Neuronal stem cell (in vitro differentiated cells): ENCODE measurements at regions not wholly inside any gene's neighbourhood (a gene's known extent, or its start where the extent isn't known, plus 50 kb on each side); places are given as distances from the start of the nearest gene placed in this dataset.

Experiments
- DNase-seq: peaks from one replicate; pipeline ENCODE4 v3.0.0-alpha.2; 2013; ENCODE audit warnings: low spot score
- H2AFZ ChIP-seq: one replicate; pipeline ENCODE4 v1.6.1; 2013; ENCODE audit warnings: mild to moderate bottlenecking, low read length, inconsistent platforms
- H2AK5ac ChIP-seq: 2 replicates; pipeline ENCODE4 v1.6.1; 2013; ENCODE audit warnings: low read depth, mild to moderate bottlenecking, inconsistent platforms, low read length, moderate library complexity, mixed read lengths
- H2BK120ac ChIP-seq: 2 replicates; pipeline ENCODE4 v1.6.1; 2013; ENCODE audit warnings: low read depth, mild to moderate bottlenecking, inconsistent platforms, low read length, moderate library complexity, mixed read lengths
- H2BK12ac ChIP-seq: one replicate; pipeline ENCODE4 v1.6.1; 2013; ENCODE audit warnings: low read length, inconsistent platforms
- H2BK15ac ChIP-seq: 2 replicates; pipeline ENCODE4 v1.6.1; 2013; ENCODE audit warnings: mild to moderate bottlenecking, low read length, inconsistent platforms, mixed read lengths
- H2BK5ac ChIP-seq: one replicate; pipeline ENCODE4 v1.6.1; 2013; ENCODE audit warnings: inconsistent platforms, mild to moderate bottlenecking, low read length, moderate library complexity
- H3K14ac ChIP-seq: one replicate; pipeline ENCODE4 v1.6.1; 2013; ENCODE audit warnings: low read length, inconsistent platforms
- H3K18ac ChIP-seq: 2 replicates; pipeline ENCODE4 v1.6.1; 2013; ENCODE audit warnings: low read length, inconsistent platforms
- H3K23ac ChIP-seq: 2 replicates; pipeline ENCODE4 v1.6.1; 2013; ENCODE audit warnings: low read depth, mild to moderate bottlenecking, mixed read lengths, low read length, inconsistent platforms; ENCODE audit not compliant: poor library complexity
- H3K27ac ChIP-seq: replicated peaks from 3 replicates; pipeline ENCODE4 v1.5.1; 2013; ENCODE audit warnings: low read length, inconsistent platforms
- H3K27me3 ChIP-seq, 3 experiments: 2 replicates each; pipeline ENCODE4 v1.6.1; 2013; ENCODE audit warnings: low read length in 3 of 3, mild to moderate bottlenecking in 2 of 3, inconsistent platforms in 1 of 3, low read depth in 1 of 3, mixed read lengths in 1 of 3, moderate library complexity in 1 of 3; ENCODE audit not compliant: control insufficient read depth in 3 of 3, insufficient read depth in 3 of 3
- H3K36me3 ChIP-seq, 2 donors: replicated peaks in 1 of 2; 2 replicates each; pipeline ENCODE4 v1.6.1; 2013; ENCODE audit warnings: low read length in 2 of 2; ENCODE audit not compliant: control insufficient read depth in 2 of 2, insufficient read depth in 2 of 2
- H3K4ac ChIP-seq: 2 replicates; pipeline ENCODE4 v1.6.1; 2013; ENCODE audit warnings: inconsistent platforms, mild to moderate bottlenecking, low read length, moderate library complexity
- H3K4me1 ChIP-seq, 2 donors: 1 replicate in 1 of 2; 2 replicates in 1 of 2; pipeline ENCODE4 v1.6.1; 2013; ENCODE audit warnings: low read length in 2 of 2, low read depth in 1 of 2; ENCODE audit not compliant: control insufficient read depth in 2 of 2, insufficient read depth in 1 of 2
- H3K4me2 ChIP-seq: one replicate; pipeline ENCODE4 v1.6.1; 2013; ENCODE audit warnings: mild to moderate bottlenecking, low read length, inconsistent platforms; ENCODE audit not compliant: insufficient read depth, poor library complexity, severe bottlenecking
- H3K4me3 ChIP-seq, 2 donors: 2 replicates each; pipeline ENCODE4 v1.5.1; 2013; ENCODE audit warnings: low read length in 2 of 2, mild to moderate bottlenecking in 2 of 2, inconsistent platforms in 1 of 2, moderate library complexity in 1 of 2
- H3K79me1 ChIP-seq: one replicate; pipeline ENCODE4 v1.6.1; 2013; ENCODE audit warnings: low read depth, mild to moderate bottlenecking, inconsistent platforms, low read length, moderate library complexity
- H3K9ac ChIP-seq: one replicate; pipeline ENCODE4 v1.6.1; 2013; ENCODE audit warnings: mild to moderate bottlenecking, low read depth, low read length, inconsistent platforms; ENCODE audit not compliant: poor library complexity
- H3K9me3 ChIP-seq, 2 donors: replicated peaks in 1 of 2; 2 replicates each; pipeline versions ENCODE3 to v1.6.1; 2013; ENCODE audit warnings: low read length in 2 of 2, mild to moderate bottlenecking in 2 of 2, inconsistent platforms in 1 of 2, low read depth in 1 of 2, mixed read lengths in 1 of 2, moderate library complexity in 1 of 2; ENCODE audit not compliant: control insufficient read depth in 2 of 2, insufficient read depth in 1 of 2
- H4K8ac ChIP-seq: one replicate; pipeline ENCODE4 v1.6.1; 2013; ENCODE audit warnings: low read depth, mild to moderate bottlenecking, inconsistent platforms, low read length, moderate library complexity
- H4K91ac ChIP-seq: one replicate; pipeline ENCODE4 v1.6.1; 2013; ENCODE audit warnings: low read length, low read depth, mild to moderate bottlenecking, inconsistent platforms; ENCODE audit not compliant: poor library complexity
- WGBS, 2 donors: extraction: QIAGEN DNeasy Blood & Tissue Kit; methylation state at CpG; one replicate each; pipeline ENCODE4 v1.1.7; 2013; ENCODE audit warnings: missing lambda C conversion rate in 2 of 2, mixed read lengths in 1 of 2; ENCODE audit not compliant: insufficient read length in 2 of 2, insufficient replicate concordance in 1 of 2; ENCODE audit errors: extremely low coverage in 2 of 2; 5-methylcytosine and 5-hydroxymethylcytosine counted together

GRCh38 chr20:16678779-16679178 lies 51.0 kb upstream of the SNRPB2 start:
- Histone ChIP-seq H3K9me3 (no peaks in the 10 kb centered on the region), H3K23ac (no peak overlapping the region), H3K27me3 (no peaks in the 10 kb centered on the region), H3K79me1 (no peaks in the 10 kb centered on the region), H2BK5ac (no peak overlapping the region), H3K36me3 (no peaks in the 10 kb centered on the region), H2BK12ac (no peak overlapping the region), H3K4me2 (no peak overlapping the region), H2AK5ac (no peak overlapping the region), H2BK120ac (no peak overlapping the region), H3K4me1 (no peaks in the 10 kb centered on the region), H3K14ac (no peak overlapping the region), H3K18ac (no peak overlapping the region), H3K4ac (no peak overlapping the region), H3K9ac (no peak overlapping the region), H2AFZ (no peak overlapping the region), H4K91ac (no peak overlapping the region), H3K27ac (no peak overlapping the region), H3K4me3 (no peak overlapping the region), H4K8ac (no peak overlapping the region), H2BK15ac (no peak overlapping the region)
- DNase-seq: no peak
- no CpG with 5 or more reads among the region's 4 CpGs for WGBS, 2 donors

- Histone ChIP-seq H2BK5ac (no peak overlapping the region), H3K9me3 (no peaks in the 10 kb centered on the region), H2AK5ac (no peak overlapping the region), H3K27ac (no peak overlapping the region), H3K4me2 (no peak overlapping the region), H4K91ac (no peak overlapping the region), H3K4ac (no peak overlapping the region), H3K79me1 (no peaks in the 10 kb centered on the region), H2BK15ac (no peak overlapping the region), H4K8ac (no peak overlapping the region), H3K9ac (no peak overlapping the region), H2AFZ (no peak overlapping the region), H3K18ac (no peak overlapping the region), H3K36me3 (no peaks in the 10 kb centered on the region), H3K23ac (no peak overlapping the region), H3K4me1 (no peaks in the 10 kb centered on the region), H3K14ac (no peak overlapping the region), H2BK120ac (no peak overlapping the region), H3K27me3 (no peaks in the 10 kb centered on the region), H2BK12ac (no peak overlapping the region), H3K4me3 (no peak overlapping the region)
- DNase-seq: no peak
- WGBS, 2 donors: no CpG with 5 or more reads among the region's 1 CpG
These were observed 52.9 kb upstream of the SNRPB2 start for GRCh38 chr20:16676891-16677290.

- Histone ChIP-seq H3K36me3 (no peaks in the 10 kb centered on the region), H4K8ac (no peak overlapping the region), H3K18ac (no peak overlapping the region), H3K23ac (no peak overlapping the region), H2BK12ac (no peak overlapping the region), H3K4me1 (no peaks in the 10 kb centered on the region), H3K9me3 (no peaks in the 10 kb centered on the region), H4K91ac (no peak overlapping the region), H3K4me2 (no peak overlapping the region), H3K4ac (no peak overlapping the region), H3K27ac (no peak overlapping the region), H2BK5ac (no peak overlapping the region), H3K9ac (no peak overlapping the region), H3K14ac (no peak overlapping the region), H3K79me1 (no peaks in the 10 kb centered on the region), H2BK15ac (no peak overlapping the region), H2AFZ (no peak overlapping the region), H2AK5ac (no peak overlapping the region), H3K4me3 (no peak overlapping the region), H3K27me3 (no peaks in the 10 kb centered on the region), H2BK120ac (no peak overlapping the region)
- WGBS, 2 donors: no CpG with 5 or more reads among the region's 4 CpGs
- no peak for DNase-seq
These were observed 54.7 kb upstream of the SNRPB2 start for GRCh38 chr20:16675001-16675564.

GRCh38 chr20:16674243-16674642 lies 55.6 kb upstream of the SNRPB2 start:
- H4K91ac ChIP-seq: no peak overlapping the region
- H3K9ac ChIP-seq: no peak overlapping the region
- H3K18ac ChIP-seq: no peak overlapping the region
- no peaks in the 10 kb centered on the region for H3K36me3 ChIP-seq
- no peak overlapping the region for H2BK12ac ChIP-seq
- no peak overlapping the region for H4K8ac ChIP-seq
- no peak overlapping the region for H3K4me2 ChIP-seq
- H2BK5ac ChIP-seq: no peak overlapping the region
- H2BK15ac ChIP-seq: no peak overlapping the region
- no peak overlapping the region for H2BK120ac ChIP-seq
- H3K14ac ChIP-seq: no peak overlapping the region
- H3K4me3 ChIP-seq: no peak overlapping the region
- no peak overlapping the region for H3K23ac ChIP-seq
- no peaks in the 10 kb centered on the region for H3K27me3 ChIP-seq
- no CpG with 5 or more reads among the region's 4 CpGs for WGBS, 2 donors
- no peak overlapping the region for H3K4ac ChIP-seq
- no peaks in the 10 kb centered on the region for H3K4me1 ChIP-seq
- no peak overlapping the region for H3K27ac ChIP-seq
- no peak overlapping the region for H2AFZ ChIP-seq
- H2AK5ac ChIP-seq: no peak overlapping the region
- H3K9me3 ChIP-seq: no peaks in the 10 kb centered on the region
- no peaks in the 10 kb centered on the region for H3K79me1 ChIP-seq
- DNase-seq: no peak
